Stimulated activated naive CD8-positive, alpha-beta T cell treated with anti-CD3 and anti-CD28 coated beads, Interleukin-15, amount 100 ng/mL, for 72 hours (primary cell): ENCODE measurements at regions not wholly inside any gene's neighbourhood (a gene's known extent, or its start where the extent isn't known, plus 50 kb on each side); places are given as distances from the start of the nearest gene placed in this dataset.

ENCODE experiments used
- ATAC-seq: fragments of 150-1000 bp; cut with Tn5 transposase; 2 replicates; pipeline ENCODE4 v1.10.0; 2021; ENCODE audit warnings: mild to moderate bottlenecking, moderate library complexity
- DNase-seq, 2 donors: peaks; one replicate each; pipeline ENCODE4 v3.0.0; 2021 to 2022
- H3K27ac Mint-ChIP-seq, 2 donors: one replicate each; pipeline ENCODE4 v1.8.0; 2022; ENCODE audit warnings: mild to moderate bottlenecking in 2 of 2, mixed read lengths in 2 of 2, moderate library complexity in 2 of 2
- H3K27me3 Mint-ChIP-seq: one replicate; pipeline ENCODE4 v1.8.0; 2022; ENCODE audit warnings: mixed read lengths
- H3K4me1 Mint-ChIP-seq: one replicate; pipeline ENCODE4 v1.8.0; 2022; ENCODE audit warnings: mild to moderate bottlenecking, mixed read lengths
- H3K4me3 Mint-ChIP-seq, 2 donors: one replicate each; pipeline ENCODE4 v1.8.0; 2022; ENCODE audit warnings: mild to moderate bottlenecking in 2 of 2, mixed read lengths in 2 of 2, moderate library complexity in 1 of 2
- H3K9me3 Mint-ChIP-seq, 2 donors: one replicate each; pipeline ENCODE4 v1.8.0; 2022; ENCODE audit warnings: mixed read lengths in 2 of 2

DNA sequence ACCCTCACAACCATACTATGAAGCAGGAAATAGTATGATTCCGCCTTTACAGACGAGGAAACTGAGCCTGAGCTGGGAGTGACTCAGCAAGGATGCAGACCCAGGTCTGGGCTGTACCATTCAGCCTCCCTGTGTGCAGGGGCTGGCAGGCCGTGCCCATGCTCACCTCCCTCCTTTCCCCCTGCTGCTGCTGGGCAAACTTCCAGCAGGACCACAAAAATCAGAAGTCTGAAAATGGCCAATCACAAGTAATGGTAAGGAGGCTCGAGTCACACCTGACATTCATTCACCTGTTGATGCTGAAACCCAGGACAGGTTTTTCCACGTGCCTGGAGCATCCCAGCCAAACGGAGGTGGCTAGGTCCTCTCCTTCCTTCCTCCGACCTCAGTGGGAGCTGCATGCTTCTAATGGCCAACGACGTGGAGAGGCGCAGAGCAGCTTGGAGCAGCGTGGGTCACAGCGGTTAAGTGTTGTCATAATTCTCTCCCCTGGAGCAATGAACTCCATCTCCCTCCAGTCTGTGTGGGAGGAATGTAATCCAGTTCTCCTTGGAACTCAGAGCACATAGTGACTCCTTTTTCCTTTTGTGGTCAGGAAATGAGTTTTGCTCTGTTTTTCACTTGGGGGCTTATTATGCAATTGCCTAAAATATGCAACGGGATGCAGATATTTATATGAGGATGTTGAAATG lies 371.7 kb downstream of the BCOR start:
- H3K9me3 Mint-ChIP-seq: no peaks in the 10 kb centered on the region
- H3K27me3 Mint-ChIP-seq: peaks cover 7% of the 10 kb centered on the region
- no peak for ATAC-seq
- no peak overlapping the region for H3K4me3 Mint-ChIP-seq
- no peak overlapping the region for H3K27ac Mint-ChIP-seq
- H3K4me1 Mint-ChIP-seq: peaks cover 8% of the 10 kb centered on the region
- no peak for DNase-seq

DNA sequence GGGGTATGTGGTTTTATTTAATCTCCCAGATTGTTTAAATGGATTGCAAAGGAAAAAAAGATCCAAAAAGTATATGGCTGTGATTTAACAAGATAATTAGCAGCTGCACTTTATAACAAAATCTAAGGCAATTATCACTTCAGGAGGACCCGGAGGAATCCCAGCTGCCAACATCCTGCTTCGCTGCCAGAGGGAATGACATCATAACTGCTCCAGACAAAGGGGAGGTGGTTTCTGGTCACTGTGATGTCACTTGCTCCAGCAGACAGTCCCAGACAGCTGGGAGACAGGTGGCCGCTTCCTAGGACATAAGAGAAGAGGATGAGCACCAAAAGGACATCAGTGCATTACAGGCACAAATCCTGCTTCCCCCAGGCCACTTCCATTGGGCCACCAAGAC lies 371.0 kb downstream of the BCOR start:
- peaks cover 7% of the 10 kb centered on the region for H3K27me3 Mint-ChIP-seq
- H3K27ac Mint-ChIP-seq: no peak overlapping the region
- DNase-seq: no peak
- H3K4me3 Mint-ChIP-seq: no peak overlapping the region
- no peak for ATAC-seq
- H3K9me3 Mint-ChIP-seq: no peaks in the 10 kb centered on the region
- peaks cover 15% of the 10 kb centered on the region for H3K4me1 Mint-ChIP-seq

DNA sequence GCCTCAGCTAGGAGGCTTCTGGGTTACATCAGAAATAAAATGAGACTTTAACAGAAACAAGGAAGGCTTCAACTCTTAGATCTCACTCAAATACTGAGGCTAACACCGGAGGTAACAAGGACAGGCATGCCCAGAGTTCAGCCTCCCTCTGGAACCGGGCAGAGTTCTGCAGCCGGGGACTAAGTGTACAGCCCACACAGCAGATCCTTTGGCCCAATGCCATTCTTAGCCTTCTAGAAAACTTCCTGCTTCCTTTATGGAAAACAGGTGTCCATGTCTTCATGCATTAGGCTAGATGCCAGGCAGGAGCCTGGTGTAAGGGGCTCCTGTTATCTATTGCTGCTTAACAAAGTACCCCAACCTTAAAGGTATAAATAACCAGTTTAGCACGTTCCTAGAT lies 369.7 kb downstream of the BCOR start:
- H3K4me1 Mint-ChIP-seq: peaks cover 26% of the 10 kb centered on the region
- H3K27me3 Mint-ChIP-seq: peaks cover 2% of the 10 kb centered on the region
- no peak overlapping the region for H3K27ac Mint-ChIP-seq
- no peak for ATAC-seq
- DNase-seq: no peak
- no peak overlapping the region for H3K4me3 Mint-ChIP-seq
- H3K9me3 Mint-ChIP-seq: no peaks in the 10 kb centered on the region

DNA sequence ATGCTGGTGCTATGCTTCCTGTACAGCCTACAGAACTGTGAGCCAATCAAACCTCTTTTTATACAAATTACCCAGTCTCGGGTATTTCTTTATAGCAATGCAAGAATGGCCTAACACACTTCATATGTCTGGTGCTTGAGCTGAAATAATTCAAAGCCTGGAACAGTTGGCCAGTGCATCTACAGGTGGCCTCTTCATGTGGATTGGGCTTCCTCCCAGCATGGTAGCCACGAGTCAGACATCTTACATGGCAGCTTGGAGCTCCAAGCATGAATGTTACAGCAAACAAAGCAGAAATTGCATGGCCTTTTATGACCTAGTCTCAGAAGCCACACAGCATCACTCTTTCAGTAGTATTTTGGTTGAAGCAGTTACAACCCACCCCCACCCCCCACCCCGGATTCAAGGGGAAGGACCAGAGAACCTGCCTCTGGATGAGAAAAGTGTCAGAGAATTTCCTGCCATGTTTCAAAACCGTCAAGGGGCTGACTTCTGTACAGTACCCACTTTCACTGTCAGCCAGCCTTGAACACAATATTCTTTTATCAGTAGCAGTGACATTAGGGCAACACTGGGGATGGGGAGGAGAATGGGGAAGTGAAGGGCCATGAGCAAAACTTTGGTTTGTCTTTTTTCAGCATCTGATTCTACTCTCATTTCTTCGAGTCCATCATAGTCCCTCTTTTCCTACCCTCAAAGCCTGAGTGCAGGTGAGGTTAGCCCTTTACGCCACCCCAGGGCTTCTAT lies 368.7 kb downstream of the BCOR start:
- H3K4me1 Mint-ChIP-seq: peaks cover 31% of the 10 kb centered on the region
- H3K4me3 Mint-ChIP-seq: no peak overlapping the region
- ATAC-seq: no peak
- no peaks in the 10 kb centered on the region for H3K27me3 Mint-ChIP-seq
- peak overlapping the region in 1 of 2 donors; percentile 27 for H3K27ac Mint-ChIP-seq
- no peak for DNase-seq
- no peaks in the 10 kb centered on the region for H3K9me3 Mint-ChIP-seq

DNA sequence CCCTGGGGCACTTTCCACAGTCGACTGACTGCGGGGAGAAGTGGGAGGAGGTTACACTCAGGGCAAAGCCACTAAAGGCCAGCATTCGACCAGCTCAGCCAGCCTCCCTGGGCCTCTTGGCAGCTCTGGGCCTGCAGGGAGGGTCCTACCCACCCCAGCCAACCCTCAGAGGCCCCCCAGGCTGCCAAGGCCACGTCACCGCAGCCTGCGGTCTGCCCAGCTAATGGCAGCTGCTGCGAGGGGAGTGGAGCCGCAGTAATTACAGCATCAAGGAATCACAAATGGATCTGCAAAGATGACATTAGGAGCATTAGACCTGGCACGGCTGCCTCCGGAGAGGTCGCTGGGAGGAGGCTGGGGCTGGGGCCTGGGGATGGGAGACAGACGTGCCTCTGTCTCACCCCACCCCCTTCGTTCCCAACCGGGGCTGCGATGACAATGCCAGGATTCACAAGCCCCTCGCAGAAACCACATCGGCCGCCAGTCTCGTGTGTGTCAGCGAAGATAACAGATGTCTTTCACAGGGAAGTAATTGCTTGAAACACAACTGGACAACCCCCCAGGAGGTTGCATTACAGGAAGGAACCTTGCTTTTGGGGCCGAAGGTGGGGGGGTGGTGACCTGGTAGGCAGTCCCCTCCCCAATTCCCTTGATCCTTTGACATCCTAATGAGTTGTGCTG lies 367.6 kb downstream of the BCOR start:
- DNase-seq (no peak), ATAC-seq (no peak)
- H3K4me3 Mint-ChIP-seq: no peak overlapping the region
- no peak overlapping the region for H3K27ac Mint-ChIP-seq
- no peaks in the 10 kb centered on the region for H3K9me3 Mint-ChIP-seq
- H3K27me3 Mint-ChIP-seq: no peaks in the 10 kb centered on the region
- peaks cover 31% of the 10 kb centered on the region for H3K4me1 Mint-ChIP-seq

DNA sequence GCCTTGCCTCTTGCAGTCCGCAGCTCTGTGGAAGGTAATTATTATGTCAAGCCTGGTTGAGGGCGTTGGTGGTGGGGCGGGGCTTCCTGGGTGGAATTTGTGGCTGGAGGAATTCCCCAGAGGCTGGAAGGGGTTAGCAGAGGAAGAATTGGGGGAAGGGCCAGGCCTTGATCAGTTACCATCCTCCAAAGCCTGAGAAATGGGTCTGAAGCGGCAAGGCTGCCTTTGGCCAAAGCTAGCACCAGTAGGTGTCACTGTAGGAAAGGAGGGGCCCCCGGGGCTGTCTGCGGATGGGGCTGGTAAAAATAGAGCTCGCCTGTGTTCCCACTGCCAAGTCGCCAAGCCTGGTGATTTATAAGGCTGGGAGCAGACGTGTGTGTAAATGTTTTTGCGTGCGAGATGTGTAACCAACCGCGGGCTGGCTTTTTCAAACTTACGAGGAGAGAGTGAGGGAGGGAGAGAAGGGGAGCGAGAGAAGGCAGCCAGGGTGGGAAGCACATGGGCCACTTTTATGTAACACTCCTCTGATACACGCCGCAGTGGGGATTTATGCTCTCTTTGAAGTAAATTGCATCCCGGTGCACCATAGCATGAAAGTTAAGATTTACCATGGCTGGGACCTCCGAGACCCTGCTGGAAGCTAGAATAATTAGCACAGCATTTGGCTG lies 367.0 kb downstream of the BCOR start:
- ATAC-seq: peak; percentile 92
- Mint-ChIP-seq H3K27me3 (no peaks in the 10 kb centered on the region), H3K4me1 (peaks cover 31% of the 10 kb centered on the region), H3K4me3 (peak overlapping the region; percentile 32 to 58), H3K27ac (peak overlapping the region; percentile 52 to 93), H3K9me3 (no peaks in the 10 kb centered on the region)
- DNase-seq: peak; percentile 48 to 59

DNA sequence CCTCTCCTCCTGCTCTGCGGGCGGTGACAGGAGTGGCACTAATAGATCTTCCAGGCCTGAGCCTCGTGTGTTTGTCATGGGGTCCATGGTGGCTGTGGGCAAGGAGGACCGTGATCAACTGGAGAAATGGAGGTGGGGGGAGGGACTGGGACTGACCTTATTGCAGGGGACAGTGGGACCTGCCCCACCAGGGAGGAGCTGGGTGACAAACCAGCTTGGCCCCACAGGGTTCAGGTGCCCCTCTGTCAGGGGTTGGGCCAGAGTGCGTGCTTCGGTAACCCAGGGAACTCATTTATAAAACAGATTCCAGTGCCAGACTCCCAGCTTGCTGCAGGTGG lies 366.5 kb downstream of the BCOR start:
- ATAC-seq (no peak), DNase-seq (no peak)
- Mint-ChIP-seq H3K4me1 (peaks cover 31% of the 10 kb centered on the region), H3K27ac (no peak overlapping the region), H3K4me3 (no peak overlapping the region), H3K27me3 (no peaks in the 10 kb centered on the region), H3K9me3 (no peaks in the 10 kb centered on the region)

DNA sequence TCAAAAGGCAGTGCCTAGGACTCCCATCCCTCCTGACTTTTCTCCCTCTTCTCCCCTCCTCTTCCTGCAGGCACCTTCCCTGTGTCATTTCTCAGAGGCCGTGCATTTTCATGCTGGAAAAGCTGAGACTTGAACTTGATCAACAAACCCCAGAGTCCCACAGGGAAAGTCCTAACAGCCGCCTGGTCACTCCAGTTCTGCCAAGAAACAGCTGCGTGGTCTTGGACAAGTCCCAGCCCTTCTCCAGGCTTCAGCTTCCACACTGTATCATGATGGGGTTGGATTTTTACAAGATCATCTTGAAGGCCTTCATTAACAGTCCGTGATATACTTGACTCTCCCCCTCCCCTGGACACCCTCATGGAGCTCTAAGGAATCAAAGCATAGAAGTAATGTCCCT lies 366.0 kb downstream of the BCOR start:
- H3K4me3 Mint-ChIP-seq: peak overlapping the region; percentile 19 to 31
- ATAC-seq: no peak

DNA sequence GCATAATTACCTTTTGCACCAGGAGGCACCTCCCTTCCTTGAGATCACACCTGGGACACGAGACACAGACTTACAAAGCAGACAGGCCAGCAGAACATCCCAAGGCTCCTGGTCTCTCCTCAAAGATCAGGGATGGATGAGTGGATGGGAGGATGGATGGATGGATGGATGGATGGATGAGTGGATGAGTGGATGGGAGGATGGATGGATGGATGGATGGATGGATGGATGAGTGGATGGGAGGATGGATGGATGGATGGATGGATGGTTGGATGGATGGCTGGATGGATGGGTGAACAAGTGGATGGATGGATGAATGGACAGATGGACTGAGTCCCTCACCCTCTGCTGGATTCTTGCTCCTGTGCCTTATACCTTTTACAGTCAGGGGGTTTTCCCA lies 364.0 kb downstream of the BCOR start:
- H3K4me1 Mint-ChIP-seq: peaks cover 31% of the 10 kb centered on the region
- H3K27me3 Mint-ChIP-seq: no peaks in the 10 kb centered on the region
- no peak for DNase-seq
- no peaks in the 10 kb centered on the region for H3K9me3 Mint-ChIP-seq
- no peak overlapping the region for H3K27ac Mint-ChIP-seq
- no peak for ATAC-seq
- H3K4me3 Mint-ChIP-seq: no peak overlapping the region

More for the DNA sequence above, 366.0 kb downstream of the BCOR start:
- Mint-ChIP-seq H3K4me1 (peaks cover 31% of the 10 kb centered on the region), H3K9me3 (no peaks in the 10 kb centered on the region), H3K27me3 (no peaks in the 10 kb centered on the region), H3K27ac (peak overlapping the region in 1 of 2 donors; percentile 13)
- no peak for DNase-seq

DNA sequence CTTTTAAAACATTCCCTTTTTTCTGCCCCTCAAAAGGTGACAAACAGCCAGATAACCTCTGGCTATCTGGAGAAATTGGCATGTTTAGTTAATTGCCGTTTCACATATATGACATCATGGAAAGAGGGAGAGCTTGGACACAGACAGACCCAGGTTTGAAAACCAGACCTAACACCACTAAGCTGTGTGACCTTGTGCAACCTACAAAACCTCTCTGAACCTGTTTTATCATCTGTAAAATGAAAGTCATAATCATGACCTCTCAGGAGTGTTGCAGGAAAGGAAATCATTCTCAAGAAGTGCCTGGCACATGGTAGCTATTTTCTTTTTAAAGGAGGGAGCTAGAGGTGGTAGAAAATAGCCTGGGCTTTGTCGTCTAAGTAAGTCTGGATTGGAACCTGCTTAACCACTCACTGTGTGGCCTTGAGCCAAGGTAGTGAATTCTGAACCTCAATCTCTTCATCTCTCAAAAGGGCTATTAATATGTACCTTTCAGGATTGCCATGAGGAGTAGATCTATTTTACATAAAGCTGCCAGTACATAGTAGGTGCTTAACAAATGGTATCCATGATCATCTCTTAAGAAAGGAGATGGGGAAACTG lies 363.5 kb downstream of the BCOR start:
- Mint-ChIP-seq H3K4me1 (peaks cover 31% of the 10 kb centered on the region), H3K4me3 (no peak overlapping the region), H3K9me3 (no peaks in the 10 kb centered on the region), H3K27me3 (no peaks in the 10 kb centered on the region), H3K27ac (no peak overlapping the region)
- DNase-seq (no peak), ATAC-seq (no peak)

DNA sequence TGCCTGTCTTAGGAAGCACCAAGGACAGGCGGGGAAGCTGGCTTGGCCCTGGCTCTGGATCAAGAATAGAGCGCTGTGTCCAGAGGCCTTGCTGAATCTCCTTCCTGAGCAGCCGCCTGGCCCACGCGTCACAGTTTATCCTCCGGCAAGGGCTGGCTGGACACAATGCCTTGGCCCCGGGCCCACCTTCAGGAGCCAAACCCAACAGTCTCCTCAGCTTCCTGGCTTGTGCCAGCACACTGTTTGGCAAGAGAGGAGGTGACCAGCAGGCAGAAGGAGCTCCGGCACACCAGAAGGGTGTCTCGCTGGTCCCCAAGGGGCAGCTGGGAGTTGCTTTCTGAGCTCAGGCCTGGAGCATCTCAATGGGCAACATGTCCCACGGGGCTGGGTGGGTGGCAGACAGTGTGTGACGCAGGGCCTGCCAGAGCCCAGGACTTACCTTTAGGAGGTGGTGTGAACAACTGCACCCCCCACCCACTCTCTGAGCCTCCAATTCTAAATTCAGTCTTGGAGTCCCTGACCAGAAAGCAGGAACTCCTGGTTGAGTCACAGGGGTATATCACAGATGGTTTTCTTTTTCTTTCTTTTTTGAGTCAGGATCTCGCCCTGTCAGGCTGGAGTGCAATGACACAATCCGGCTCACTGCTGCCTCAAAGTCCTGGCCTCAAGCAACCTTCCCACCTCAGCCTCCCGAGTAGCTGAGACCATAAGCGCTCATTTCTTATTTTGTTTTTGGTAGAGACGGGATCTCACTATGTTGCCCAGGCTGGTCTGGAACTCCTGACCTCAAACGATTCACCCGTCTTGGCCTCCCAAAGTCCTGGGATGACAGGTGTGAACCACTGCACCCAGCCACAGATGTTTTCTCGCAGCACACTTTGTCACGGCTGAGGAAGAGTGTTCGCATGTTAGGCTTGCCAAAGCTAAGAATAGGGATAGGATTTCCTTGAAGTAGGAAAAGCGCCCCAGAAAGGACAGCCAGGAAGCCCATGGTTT lies 361.2 kb downstream of the BCOR start:
- H3K27ac Mint-ChIP-seq: no peak overlapping the region
- peaks cover 18% of the 10 kb centered on the region for H3K4me1 Mint-ChIP-seq
- ATAC-seq: no peak
- H3K9me3 Mint-ChIP-seq: no peaks in the 10 kb centered on the region
- no peaks in the 10 kb centered on the region for H3K27me3 Mint-ChIP-seq
- DNase-seq: no peak
- no peak overlapping the region for H3K4me3 Mint-ChIP-seq

DNA sequence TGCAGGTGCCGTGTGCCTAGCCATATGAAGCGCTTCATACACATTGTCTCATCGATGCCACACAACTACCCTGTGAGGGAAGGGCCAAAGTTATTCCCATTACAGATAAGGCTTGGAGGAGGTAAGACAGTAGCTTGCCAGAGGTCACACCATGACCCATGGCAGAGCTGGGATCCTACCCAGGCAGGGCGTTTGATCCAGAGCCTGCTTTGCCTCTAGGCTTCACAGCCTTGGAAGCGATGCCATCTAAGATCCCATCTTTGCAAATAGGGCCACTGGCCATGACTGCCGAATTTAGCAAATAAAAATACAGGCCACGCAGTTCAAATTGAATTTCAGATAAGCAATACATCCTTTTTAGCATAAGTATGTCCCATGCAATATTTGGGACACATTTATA lies 358.2 kb downstream of the BCOR start:
- DNase-seq: no peak
- Mint-ChIP-seq H3K4me1 (no peaks in the 10 kb centered on the region), H3K4me3 (no peak overlapping the region), H3K27me3 (no peaks in the 10 kb centered on the region), H3K27ac (no peak overlapping the region), H3K9me3 (no peaks in the 10 kb centered on the region)
- no peak for ATAC-seq

DNA sequence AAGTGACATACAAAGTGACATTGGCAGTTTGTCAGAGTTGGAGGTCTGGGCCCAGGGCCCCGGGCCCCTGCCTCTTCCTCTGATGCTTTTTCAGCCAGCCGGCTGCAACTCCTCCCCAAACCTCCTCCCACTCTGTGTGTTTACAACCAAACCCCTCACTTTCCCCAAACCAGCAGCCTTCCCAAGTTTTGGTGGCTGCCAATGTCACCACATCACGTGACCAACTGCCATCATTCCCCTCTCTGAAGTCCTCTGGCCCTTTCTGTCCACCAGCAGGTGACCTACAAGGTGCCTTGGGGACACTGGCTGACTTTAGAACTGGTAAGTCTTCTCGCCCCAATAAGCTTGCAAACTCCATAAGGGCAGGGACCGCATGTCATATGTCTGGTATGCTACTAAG lies 357.7 kb downstream of the BCOR start:
- no peak overlapping the region for H3K27ac Mint-ChIP-seq
- H3K27me3 Mint-ChIP-seq: no peaks in the 10 kb centered on the region
- ATAC-seq: no peak

DNA sequence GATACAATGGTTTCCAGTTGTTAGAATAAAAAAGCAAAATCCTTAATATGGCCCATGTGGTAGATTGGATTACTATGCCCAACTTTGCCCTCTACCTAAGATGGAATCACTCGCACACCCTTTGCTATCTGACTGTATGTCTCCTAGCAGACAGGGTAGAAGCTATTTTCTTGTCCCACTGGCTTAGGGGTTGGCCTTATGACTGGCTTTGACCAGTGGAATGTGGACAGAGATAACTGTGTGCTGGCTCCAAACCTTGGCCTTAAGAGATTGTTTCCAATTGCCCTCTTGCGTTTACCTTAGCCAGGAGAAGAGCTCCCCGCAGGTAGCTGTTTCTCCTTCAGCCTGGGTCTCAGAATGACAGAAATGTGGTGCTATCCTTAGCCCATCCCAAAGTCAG lies 355.9 kb downstream of the BCOR start:
- Mint-ChIP-seq H3K27me3 (no peaks in the 10 kb centered on the region), H3K9me3 (no peaks in the 10 kb centered on the region), H3K4me1 (no peaks in the 10 kb centered on the region), H3K4me3 (no peak overlapping the region), H3K27ac (no peak overlapping the region)
- DNase-seq (no peak), ATAC-seq (no peak)

More for the DNA sequence above, 357.7 kb downstream of the BCOR start:
- Mint-ChIP-seq H3K4me3 (no peak overlapping the region), H3K9me3 (no peaks in the 10 kb centered on the region), H3K4me1 (no peaks in the 10 kb centered on the region)
- no peak for DNase-seq
